GM12891 (cell line): ENCODE measurements at regions not wholly inside any gene's neighbourhood (a gene's known extent, or its start where the extent isn't known, plus 50 kb on each side); places are given as distances from the start of the nearest gene placed in this dataset.

Source experiments
- POLR2A ChIP-seq: IDR thresholded peaks from 2 replicates; pipeline ENCODE4 v1.6.1; 2011; ENCODE audit warnings: low read depth, low read length, control low read depth
- POLR2AphosphoS5 ChIP-seq: IDR thresholded peaks from 2 replicates; pipeline ENCODE4 v1.6.1; 2011; ENCODE audit warnings: low read depth, low read length, control low read depth

DNA sequence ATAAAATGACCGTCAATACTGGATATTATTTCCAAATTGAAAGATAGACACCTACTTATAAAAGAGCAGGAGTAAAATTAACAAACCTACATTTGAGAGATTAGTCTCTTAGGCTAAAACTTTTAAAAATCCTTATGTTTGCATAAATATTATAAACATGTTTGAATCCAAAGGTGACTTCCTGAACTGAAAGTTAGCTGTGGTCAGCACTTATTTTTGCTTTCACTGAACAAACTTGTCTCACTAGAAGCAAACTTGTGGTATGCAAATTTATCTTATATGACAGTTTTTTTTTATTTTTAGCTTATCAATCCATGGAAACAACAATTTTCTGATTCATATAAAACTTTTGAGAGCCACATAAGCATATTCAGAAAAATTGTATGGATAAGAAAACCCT, 502.6 kb upstream of the COX7C start:
- TF ChIP-seq POLR2A: no peak
- no peak for TF ChIP-seq POLR2AphosphoS5
